ENCODE measurements at regions not wholly inside any gene's neighbourhood (a gene's known extent, or its start where the extent isn't known, plus 50 kb on each side); places are given as distances from the start of the nearest gene placed in this dataset.

DNA sequence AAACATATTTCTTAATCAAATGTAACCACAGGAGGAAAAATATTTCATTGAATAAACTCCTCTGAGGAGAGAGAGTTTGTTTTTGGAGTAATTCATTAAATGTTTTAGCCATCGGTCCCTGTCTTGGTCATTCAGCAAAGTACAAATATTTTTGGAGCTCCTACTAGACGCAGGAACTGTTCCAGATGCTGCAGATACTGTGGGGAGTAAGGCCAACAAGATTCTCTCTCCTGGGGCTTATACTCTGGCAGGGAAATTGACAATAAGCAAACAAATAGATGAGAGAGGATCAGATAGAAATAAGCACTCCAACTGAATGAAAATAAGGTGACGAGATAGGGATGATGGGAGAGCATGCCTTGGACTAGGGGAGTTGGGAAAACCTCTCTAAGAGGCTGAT is 264.1 kb downstream of the TTC8 start:
- TF ChIP-seq POLR2A (IDR thresholded peaks at IDR 0.05): no peak
- TF ChIP-seq, protein P1, sequence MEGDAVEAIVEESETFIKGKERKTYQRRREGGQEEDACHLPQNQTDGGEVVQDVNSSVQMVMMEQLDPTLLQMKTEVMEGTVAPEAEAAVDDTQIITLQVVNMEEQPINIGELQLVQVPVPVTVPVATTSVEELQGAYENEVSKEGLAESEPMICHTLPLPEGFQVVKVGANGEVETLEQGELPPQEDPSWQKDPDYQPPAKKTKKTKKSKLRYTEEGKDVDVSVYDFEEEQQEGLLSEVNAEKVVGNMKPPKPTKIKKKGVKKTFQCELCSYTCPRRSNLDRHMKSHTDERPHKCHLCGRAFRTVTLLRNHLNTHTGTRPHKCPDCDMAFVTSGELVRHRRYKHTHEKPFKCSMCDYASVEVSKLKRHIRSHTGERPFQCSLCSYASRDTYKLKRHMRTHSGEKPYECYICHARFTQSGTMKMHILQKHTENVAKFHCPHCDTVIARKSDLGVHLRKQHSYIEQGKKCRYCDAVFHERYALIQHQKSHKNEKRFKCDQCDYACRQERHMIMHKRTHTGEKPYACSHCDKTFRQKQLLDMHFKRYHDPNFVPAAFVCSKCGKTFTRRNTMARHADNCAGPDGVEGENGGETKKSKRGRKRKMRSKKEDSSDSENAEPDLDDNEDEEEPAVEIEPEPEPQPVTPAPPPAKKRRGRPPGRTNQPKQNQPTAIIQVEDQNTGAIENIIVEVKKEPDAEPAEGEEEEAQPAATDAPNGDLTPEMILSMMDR (IDR thresholded peaks at IDR 0.05): no peak
